CD14-positive monocyte (primary cell): ENCODE measurements at regions not wholly inside any gene's neighbourhood (a gene's known extent, or its start where the extent isn't known, plus 50 kb on each side); places are given as distances from the start of the nearest gene placed in this dataset.

ENCODE experiments used
- DNase-seq, 3 donors: peaks; one replicate each; pipeline ENCODE4 v3.0.0-alpha.2; 2011 to 2022
- H2AFZ ChIP-seq: 2 replicates; pipeline ENCODE4 v1.6.0; 2012; ENCODE audit warnings: mild to moderate bottlenecking, low read depth, low read length, inconsistent platforms; ENCODE audit not compliant: insufficient read depth, poor library complexity, severe bottlenecking
- H3K27ac ChIP-seq, 2 donors: 1 replicate in 1 of 2; 2 replicates in 1 of 2; pipeline ENCODE4 v1.5.1; 2012 to 2013; ENCODE audit warnings: low read length in 2 of 2, control low read depth in 1 of 2, inconsistent platforms in 1 of 2, low read depth in 1 of 2, mild to moderate bottlenecking in 1 of 2
- H3K27me3 ChIP-seq, 2 donors: one replicate each; pipeline versions ENCODE4 v1.6.0 to v1.6.1; 2011 to 2013; ENCODE audit warnings: low read length in 2 of 2; ENCODE audit not compliant: control insufficient read depth in 2 of 2, insufficient read depth in 2 of 2
- H3K36me3 ChIP-seq, 2 donors: replicated peaks in 1 of 2; 1 replicate in 1 of 2; 2 replicates in 1 of 2; pipeline versions ENCODE4 v1.5.1 to v1.6.1; 2012 to 2013; ENCODE audit warnings: low read length in 2 of 2, control low read depth in 1 of 2, inconsistent platforms in 1 of 2, mild to moderate bottlenecking in 1 of 2; ENCODE audit not compliant: insufficient read depth in 2 of 2, control insufficient read depth in 1 of 2
- H3K4me1 ChIP-seq, 2 donors: 1 replicate in 1 of 2; 2 replicates in 1 of 2; pipeline versions ENCODE4 v1.5.1 to v1.6.1; 2012 to 2013; ENCODE audit warnings: low read length in 2 of 2, control low read depth in 1 of 2, inconsistent platforms in 1 of 2, mild to moderate bottlenecking in 1 of 2, moderate library complexity in 1 of 2; ENCODE audit not compliant: insufficient read depth in 2 of 2, control insufficient read depth in 1 of 2
- H3K4me2 ChIP-seq: replicated peaks from 2 replicates; pipeline ENCODE3; 2012; ENCODE audit warnings: low read length, moderate library complexity, mild to moderate bottlenecking; ENCODE audit not compliant: poor library complexity, severe bottlenecking; ENCODE audit errors: extremely low read depth
- H3K4me3 ChIP-seq, 3 experiments: fragments of 200-600 bp in 1 of 3; sonication (generic) in 1 of 3; replicated peaks in 1 of 3; 1 replicate in 2 of 3; 2 replicates in 1 of 3; pipeline ENCODE4 v1.5.1; 2011 to 2013; ENCODE audit warnings: low read length in 3 of 3, mild to moderate bottlenecking in 3 of 3, control low read depth in 2 of 3, low read depth in 2 of 3, inconsistent platforms in 1 of 3, moderate library complexity in 1 of 3
- H3K79me2 ChIP-seq: 2 replicates; pipeline ENCODE4 v1.6.0; 2012; ENCODE audit warnings: mild to moderate bottlenecking, control low read depth, inconsistent platforms, low read length, moderate library complexity; ENCODE audit not compliant: insufficient read depth
- H3K9ac ChIP-seq: 2 replicates; pipeline ENCODE4 v1.6.0; 2017; ENCODE audit warnings: low read length, mild to moderate bottlenecking; ENCODE audit not compliant: insufficient read depth, poor library complexity, severe bottlenecking
- H3K9me3 ChIP-seq, 2 donors: replicated peaks in 1 of 2; 1 replicate in 1 of 2; 2 replicates in 1 of 2; pipeline versions ENCODE4 v1.5.1 to v1.6.1; 2012 to 2013; ENCODE audit warnings: low read length in 2 of 2, control low read depth in 1 of 2; ENCODE audit not compliant: control insufficient read depth in 1 of 2, insufficient read depth in 1 of 2
- H4K20me1 ChIP-seq: 2 replicates; pipeline ENCODE4 v1.6.0; 2012; ENCODE audit warnings: mild to moderate bottlenecking, low read length, control low read depth, moderate library complexity; ENCODE audit not compliant: insufficient read depth
- H3K27ac Mint-ChIP-seq, 7 donors: one replicate each; pipeline ENCODE4 v1.8.0; 2020; ENCODE audit warnings: mild to moderate bottlenecking in 7 of 7, mixed read lengths in 7 of 7, moderate library complexity in 6 of 7, inconsistent platforms in 2 of 7
- H3K27me3 Mint-ChIP-seq, 3 donors: one replicate each; pipeline ENCODE4 v1.8.0; 2021 to 2022; ENCODE audit warnings: low read depth in 3 of 3, mild to moderate bottlenecking in 3 of 3, mixed read lengths in 3 of 3, moderate library complexity in 3 of 3, inconsistent platforms in 1 of 3
- H3K36me3 Mint-ChIP-seq, 2 donors: one replicate each; pipeline ENCODE4 v1.8.0; 2020; ENCODE audit warnings: mixed read lengths in 2 of 2, inconsistent platforms in 1 of 2, mild to moderate bottlenecking in 1 of 2
- H3K4me1 Mint-ChIP-seq: one replicate; pipeline ENCODE4 v1.8.0; 2020; ENCODE audit warnings: mild to moderate bottlenecking, mixed read lengths
- H3K4me3 Mint-ChIP-seq, 2 donors: one replicate each; pipeline ENCODE4 v1.8.0; 2020; ENCODE audit warnings: mild to moderate bottlenecking in 2 of 2, mixed read lengths in 2 of 2, moderate library complexity in 1 of 2
- H3K9me3 Mint-ChIP-seq, 7 donors: one replicate each; pipeline ENCODE4 v1.8.0; 2020 to 2022; ENCODE audit warnings: mixed read lengths in 7 of 7, mild to moderate bottlenecking in 6 of 7, moderate library complexity in 6 of 7, inconsistent platforms in 2 of 7
- CTCF ChIP-seq: fragments of 200-600 bp; IDR thresholded peaks from one replicate; pipeline ENCODE4 v1.8.0; 2022; ENCODE audit warnings: antibody characterized with exemption, mild to moderate bottlenecking
- WGBS: methylation state at CpG from one replicate; pipeline ENCODE4 v1.1.5; 2013; ENCODE audit warnings: missing lambda C conversion rate; ENCODE audit not compliant: insufficient coverage; 5-methylcytosine and 5-hydroxymethylcytosine counted together
- intact Hi-C, 2 donors: fragments of 100-400 bp; cut with micrococcal nuclease; formaldehyde crosslinking; loops; one replicate each; pipeline versions ENCODE4 v1.15.0 to v1.15.1; 2023

GRCh38 chr10:55441777-55442176 lies 640.7 kb upstream of the PCDH15 start:
- Mint-ChIP-seq H3K4me1 (no peaks in the 10 kb centered on the region), H3K36me3 (no peaks in the 10 kb centered on the region), H3K27ac (no peak overlapping the region), H3K9me3 (peaks cover 0 to 5% (median 0%) of the 10 kb centered on the region in 7 donors), H3K4me3 (no peak overlapping the region), H3K27me3 (no peaks in the 10 kb centered on the region)
- WGBS, result 100% methylated on average over 1 of the region's 2 CpGs
- TF ChIP-seq CTCF, result no peak
- H3K4me1 ChIP-seq, result no peaks in the 10 kb centered on the region
- no peaks in the 10 kb centered on the region for H4K20me1 ChIP-seq
- H3K36me3 ChIP-seq, result no peaks in the 10 kb centered on the region
- DNase-seq, result no peak
- no peaks in the 10 kb centered on the region for H3K9me3 ChIP-seq
- no peaks in the 10 kb centered on the region for H3K27me3 ChIP-seq
- no peak overlapping the region for H3K4me3 ChIP-seq
- H3K9ac ChIP-seq, result no peak overlapping the region
- intact Hi-C loops, result no loop called here
- no peak overlapping the region for H3K27ac ChIP-seq
- H2AFZ ChIP-seq, result no peak overlapping the region
- H3K4me2 ChIP-seq, result no peak overlapping the region
- no peaks in the 10 kb centered on the region for H3K79me2 ChIP-seq

- Histone ChIP-seq H2AFZ (no peak overlapping the region), H3K9ac (no peak overlapping the region), H3K4me3 (no peak overlapping the region), H3K27me3 (no peaks in the 10 kb centered on the region), H3K79me2 (no peaks in the 10 kb centered on the region), H4K20me1 (no peaks in the 10 kb centered on the region), H3K27ac (no peak overlapping the region), H3K4me2 (no peak overlapping the region), H3K9me3 (peaks cover 0 to 3% of the 10 kb centered on the region in 2 donors), H3K4me1 (no peaks in the 10 kb centered on the region), H3K36me3 (no peaks in the 10 kb centered on the region)
- DNase-seq, result no peak
- no peak overlapping the region for H3K27ac Mint-ChIP-seq
- intact Hi-C loops, result no loop called here
- H3K27me3 Mint-ChIP-seq, result no peaks in the 10 kb centered on the region
- 92% methylated on average over 8 of the region's 9 CpGs for WGBS
- no peak overlapping the region for H3K4me3 Mint-ChIP-seq
- no peaks in the 10 kb centered on the region for H3K36me3 Mint-ChIP-seq
- H3K4me1 Mint-ChIP-seq, result no peaks in the 10 kb centered on the region
- no peak for TF ChIP-seq CTCF
- H3K9me3 Mint-ChIP-seq, result peaks cover 0 to 3% (median 0%) of the 10 kb centered on the region in 7 donors
Observed at GRCh38 chr10:55426138-55426537, 625.1 kb upstream of the PCDH15 start.
